ENCODE measurements at regions not wholly inside any gene's neighbourhood (a gene's known extent, or its start where the extent isn't known, plus 50 kb on each side); places are given as distances from the start of the nearest gene placed in this dataset.

DNA sequence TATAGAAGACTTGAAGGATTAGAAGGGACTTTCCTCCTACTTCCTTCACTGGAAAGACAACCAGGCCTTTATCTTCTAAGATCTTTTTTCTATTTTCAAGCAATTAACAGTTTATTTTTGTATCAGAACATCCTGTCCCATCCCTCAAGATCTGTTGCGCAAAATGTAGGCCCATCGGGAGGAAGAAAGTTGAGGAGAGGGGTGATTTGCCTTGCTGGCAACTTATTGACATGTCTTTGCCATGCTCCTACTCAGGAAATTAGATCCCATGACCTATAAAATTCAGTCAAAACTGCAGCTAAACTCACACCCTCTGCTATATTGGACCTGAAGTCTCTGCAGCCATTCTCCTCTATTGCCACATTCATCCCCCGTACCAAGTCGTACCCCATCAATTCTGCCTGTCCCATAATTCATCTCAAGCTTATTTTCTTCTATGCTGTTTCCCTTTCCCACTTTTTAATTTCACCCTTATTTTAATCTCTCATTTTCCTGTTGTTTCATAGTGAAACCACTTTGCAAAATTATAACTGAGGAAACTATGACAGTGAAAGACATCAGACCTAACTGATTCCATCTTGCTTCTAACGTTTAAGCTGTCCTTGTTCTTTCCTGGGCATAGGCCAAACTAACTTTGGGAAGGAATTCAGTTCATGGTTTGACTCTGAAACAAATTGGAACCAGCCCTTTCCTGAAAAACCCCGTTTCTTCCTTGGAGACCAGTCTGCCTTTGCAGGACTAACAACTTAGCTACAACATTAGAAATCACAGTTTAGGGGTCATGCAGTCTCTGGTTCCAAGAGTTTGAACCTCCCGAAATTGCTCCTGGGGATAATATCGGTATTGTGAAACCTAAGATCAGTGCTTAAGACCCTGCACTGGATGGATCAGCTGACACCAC lies 195.7 kb upstream of the PTBP2 start:
- TF ChIP-seq, protein P1, sequence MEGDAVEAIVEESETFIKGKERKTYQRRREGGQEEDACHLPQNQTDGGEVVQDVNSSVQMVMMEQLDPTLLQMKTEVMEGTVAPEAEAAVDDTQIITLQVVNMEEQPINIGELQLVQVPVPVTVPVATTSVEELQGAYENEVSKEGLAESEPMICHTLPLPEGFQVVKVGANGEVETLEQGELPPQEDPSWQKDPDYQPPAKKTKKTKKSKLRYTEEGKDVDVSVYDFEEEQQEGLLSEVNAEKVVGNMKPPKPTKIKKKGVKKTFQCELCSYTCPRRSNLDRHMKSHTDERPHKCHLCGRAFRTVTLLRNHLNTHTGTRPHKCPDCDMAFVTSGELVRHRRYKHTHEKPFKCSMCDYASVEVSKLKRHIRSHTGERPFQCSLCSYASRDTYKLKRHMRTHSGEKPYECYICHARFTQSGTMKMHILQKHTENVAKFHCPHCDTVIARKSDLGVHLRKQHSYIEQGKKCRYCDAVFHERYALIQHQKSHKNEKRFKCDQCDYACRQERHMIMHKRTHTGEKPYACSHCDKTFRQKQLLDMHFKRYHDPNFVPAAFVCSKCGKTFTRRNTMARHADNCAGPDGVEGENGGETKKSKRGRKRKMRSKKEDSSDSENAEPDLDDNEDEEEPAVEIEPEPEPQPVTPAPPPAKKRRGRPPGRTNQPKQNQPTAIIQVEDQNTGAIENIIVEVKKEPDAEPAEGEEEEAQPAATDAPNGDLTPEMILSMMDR (conservative IDR thresholded peaks at IDR 0.05; ENCODE audit: low read length): no peak
- TF ChIP-seq EZH2phosphoT487 (IDR thresholded peaks at IDR 0.05; ENCODE audit: borderline replicate concordance): no peak
